HG02678 (cell line): ENCODE measurements at regions not wholly inside any gene's neighbourhood (a gene's known extent, or its start where the extent isn't known, plus 50 kb on each side); places are given as distances from the start of the nearest gene placed in this dataset.

Experiments used
- ATAC-seq: cut with Tn5 transposase; IDR thresholded peaks from one replicate; pipeline ENCODE4 v1.9.1; 2021; ENCODE audit warnings: mild to moderate bottlenecking, moderate library complexity; ENCODE audit not compliant: unreplicated experiment

DNA sequence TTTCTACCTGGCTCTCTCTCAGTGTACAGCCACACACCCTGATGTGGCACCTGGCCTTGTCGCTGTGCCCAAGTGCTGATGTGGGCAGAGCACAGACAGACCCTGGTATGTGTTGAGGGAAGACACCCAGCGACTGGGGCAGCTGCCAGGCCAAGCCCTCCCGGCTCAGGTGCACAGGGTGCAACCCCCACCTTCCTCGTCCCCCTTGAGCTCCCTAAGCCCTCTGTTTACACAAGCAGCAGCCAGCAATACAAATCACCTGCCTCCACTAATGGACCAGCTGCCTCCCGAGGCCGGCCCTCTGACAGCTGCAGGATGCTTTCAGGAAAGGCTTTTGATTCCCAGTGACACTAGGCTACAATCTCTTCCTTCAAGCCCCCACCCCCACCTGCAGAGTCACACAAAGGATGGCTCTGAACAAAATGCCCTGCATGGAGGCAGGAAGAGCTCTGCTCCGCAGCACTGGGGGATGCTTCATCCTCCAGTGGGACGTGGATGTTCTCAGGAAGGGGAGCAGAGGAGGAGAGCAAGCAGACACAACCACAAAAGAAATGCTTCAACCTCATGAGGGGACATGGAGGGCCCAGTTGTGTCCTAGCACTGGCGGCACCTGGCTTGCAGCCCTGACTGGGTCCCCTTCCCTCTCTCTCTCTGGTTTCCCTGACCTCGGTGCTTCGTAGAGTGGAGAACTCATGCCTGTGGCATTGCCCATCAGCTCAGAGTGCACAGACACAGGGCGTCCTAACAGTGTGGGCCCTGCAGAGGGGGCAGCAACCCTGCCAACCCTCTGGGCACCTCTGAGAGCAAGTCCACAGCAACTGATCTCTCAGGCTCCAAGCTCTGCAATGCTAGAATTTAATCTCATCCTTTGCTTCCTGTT lies 140.8 kb downstream of the BARX1 start:
- ATAC-seq, result no peak

DNA sequence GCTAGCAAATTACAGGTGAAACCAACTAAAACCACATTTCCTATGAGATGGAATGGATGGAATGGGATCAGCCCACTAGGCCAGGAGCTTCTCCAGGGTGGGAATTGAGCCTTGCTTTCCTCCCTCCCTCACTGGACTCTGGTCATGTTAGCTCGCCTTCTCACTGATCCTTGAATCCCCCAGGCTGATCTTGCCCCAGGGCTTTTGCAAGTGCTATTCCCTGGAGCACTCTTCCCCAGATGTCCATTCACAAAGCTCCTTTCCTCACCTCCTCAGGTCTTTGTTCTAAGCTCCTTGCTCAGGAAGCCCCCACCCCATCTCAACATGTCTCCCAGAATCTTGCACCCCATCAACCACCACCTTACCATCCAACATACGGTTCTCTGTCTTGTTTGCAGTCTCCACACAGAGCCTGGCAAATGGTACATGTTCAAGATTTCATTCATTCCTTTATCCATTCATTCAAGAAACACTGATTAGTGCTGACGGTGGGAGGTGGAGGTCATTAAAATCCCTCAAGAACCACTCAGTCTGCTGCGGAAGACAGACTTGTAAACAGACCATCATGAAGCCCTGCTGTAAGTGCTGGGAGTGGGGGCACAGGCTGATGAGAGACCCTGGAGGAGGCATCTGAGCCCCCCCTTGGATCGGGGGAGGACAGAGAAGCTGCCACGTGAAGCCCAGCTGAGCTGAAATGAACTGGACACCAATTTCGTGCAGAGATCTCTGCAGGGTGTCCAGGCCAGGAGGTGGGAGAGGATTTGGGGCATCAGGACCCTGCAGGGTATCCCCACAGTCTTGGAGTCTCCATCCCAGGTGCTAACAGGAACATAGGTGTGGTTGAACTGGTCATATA lies 141.7 kb downstream of the BARX1 start:
- ATAC-seq, result no peak

DNA sequence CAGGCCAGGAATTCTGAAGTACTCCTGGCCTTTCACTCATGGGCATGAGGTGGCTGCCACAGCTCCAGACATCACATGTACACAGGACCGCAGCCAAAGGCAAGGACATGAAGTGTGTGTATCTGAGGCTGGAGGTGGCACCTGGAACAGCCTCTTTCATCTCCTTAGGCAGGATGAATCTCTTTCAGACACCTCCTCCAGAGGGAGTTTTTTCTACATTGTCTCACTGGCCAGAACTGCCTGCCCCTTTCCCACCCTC lies 142.8 kb downstream of the BARX1 start:
- no peak for ATAC-seq

DNA sequence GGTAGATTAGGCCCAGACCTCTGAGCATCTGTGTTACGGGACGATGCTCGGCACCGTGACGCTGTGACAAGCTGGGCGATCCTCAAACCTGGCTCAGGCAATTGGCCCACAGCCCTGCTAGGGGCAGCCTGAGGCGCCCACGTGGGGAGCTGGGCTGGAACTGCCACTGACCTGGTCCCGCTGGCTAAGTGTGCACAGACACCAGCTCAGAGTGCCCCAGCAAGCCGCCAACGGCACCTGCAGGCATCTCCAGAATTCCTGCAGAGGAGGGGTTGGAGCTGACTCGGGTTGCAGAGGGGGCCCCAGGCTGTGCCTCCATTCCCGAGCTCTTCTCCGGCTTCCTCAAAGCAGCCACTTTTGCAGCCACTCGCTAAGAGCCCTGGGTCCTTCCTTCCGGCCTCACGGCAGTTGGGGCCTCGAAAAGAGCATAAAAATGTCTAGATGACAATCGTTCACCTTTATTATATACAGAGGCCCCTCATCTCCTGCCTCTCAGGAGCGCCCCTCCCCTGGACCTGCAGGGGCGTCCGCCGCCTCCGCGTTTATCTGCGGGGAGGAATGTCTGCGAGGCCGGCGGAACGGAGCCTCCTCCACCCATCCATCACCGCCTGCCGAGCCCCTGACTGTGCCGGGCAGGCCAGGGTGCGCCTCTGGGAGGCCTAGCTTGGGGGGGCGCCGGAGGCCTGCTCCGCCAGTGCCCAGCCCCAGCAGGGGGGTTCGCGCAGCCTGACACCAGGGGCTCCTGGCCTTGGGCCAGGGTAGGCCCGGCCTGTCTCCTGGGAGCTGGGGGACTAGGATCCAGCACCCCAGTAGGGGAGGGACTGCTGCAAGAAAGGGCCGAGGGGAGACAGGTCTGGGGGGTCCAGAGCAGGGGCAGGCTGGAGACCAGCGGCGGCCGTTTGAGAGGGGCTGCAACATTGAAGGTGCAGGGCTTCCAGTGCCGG lies 144.9 kb downstream of the BARX1 start:
- ATAC-seq, result no peak

DNA sequence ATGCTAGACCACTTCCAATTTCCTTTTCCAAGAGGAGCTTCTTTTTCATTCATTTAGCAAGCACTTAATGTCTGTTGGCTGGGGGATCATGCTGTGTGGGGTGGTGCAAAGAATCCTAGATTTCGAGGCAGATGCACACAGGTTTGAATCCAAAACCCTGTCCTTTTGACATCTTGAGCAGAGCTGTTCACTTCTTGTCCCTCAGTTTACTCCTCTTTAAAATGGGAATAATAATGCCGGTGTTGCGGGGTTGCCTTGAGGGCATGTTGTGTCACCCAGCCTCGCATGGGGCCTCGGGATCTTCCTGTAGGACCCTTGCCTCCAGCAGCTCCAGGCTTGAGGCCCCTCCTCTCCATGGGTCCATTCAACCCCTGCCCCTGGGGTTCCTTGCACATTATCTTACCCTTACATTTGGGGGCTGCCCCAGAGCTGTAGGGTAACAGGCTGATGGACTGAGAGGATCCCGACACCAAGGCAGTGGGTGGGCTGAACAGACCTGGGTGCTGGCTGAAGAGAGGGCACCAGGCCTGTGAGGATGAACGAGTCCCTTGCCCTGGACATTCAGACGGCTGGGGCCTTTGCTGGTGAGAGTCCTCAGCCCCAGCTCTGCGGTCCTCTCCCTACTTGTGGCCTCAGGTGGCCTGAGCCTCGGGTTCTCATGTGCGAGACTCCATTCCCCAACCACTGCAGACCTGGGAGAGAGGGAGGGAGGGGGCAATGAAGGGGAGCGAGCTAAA lies 145.8 kb downstream of the BARX1 start:
- ATAC-seq, result no peak

DNA sequence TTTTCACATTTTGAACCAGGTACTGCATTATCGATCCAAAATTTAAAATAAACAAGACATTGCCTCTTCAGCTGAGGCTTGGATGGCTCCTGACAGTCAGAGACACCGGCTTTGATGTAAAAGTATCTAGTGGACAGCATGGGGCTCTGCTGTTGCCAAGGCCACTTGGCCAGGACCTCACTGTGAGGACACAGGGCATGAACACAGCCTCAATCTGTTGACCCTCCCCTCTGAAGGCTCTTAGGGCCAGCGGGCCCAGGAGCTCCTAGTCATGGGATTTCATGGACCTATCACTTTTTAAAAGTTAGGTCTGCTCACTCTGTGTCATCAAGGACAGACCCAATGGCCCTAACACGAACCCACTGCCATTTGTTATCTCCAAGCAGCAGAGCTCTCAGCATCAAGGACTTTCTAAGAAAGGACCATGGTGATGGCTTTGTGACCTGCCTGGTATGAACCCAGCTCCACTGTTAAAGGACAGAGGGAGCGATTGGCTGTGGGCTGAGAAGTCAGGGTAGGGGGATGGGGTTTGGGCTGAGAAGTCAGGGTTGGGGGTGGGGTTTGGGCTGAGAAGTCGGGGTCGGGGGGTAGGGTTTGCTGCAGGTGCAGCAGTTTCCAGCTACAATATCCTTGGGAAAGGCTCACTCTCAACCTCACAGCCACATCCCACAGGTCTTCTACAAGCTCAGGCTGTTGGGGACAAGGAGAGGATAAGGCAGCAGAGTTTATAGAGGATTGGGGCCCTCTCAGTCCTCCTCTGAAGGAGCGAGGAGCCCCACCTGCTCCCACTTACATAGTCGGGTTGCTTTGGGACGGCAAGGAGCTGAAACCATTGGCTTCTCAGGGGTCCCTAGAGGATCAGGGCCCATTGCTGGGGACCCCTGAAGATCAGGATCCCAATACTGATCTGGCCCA lies 146.8 kb downstream of the BARX1 start:
- ATAC-seq, result no peak

DNA sequence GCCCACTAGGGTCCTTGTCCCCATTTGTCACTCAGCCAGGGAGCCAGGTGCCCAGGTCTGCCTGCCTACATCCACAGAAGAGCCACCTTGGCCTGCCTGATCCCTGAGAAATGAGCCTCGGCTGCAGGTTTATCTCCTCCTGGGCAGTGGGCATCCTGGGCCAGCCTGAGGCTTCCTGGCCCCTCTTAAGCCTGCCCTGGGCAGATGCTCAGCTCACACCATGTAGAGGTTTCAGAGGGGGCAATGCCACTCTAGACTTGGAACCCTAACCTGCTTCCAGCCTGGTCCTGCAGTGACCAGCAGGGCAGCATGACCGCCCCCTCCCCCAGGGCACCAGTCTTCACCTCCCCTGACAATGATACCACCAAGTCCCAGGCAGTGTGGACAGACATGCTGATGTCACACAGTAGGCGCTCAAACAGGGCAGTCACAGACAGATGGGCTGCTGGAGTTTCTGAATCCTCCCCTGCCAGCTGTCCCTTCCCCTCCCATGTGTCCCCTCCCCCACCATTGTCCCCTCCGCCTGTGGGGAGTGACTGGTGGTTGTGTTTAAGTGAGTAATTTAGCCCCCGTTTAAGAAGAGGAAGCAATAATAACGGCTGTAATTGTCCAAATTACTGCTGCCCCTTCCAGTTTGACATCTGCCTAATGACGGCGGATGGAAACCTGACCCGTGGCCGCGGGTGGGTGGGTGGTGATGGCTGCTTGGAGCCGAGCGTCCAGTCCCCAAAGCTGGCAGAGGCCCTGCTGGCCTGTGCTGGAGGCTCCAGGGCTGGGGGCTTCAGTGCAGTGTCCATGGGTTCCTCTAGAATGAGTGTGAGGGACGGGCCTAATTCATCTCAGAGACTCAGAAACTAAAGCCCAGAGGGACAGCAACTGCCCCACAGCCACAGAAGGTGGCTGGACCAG lies 147.7 kb downstream of the BARX1 start:
- ATAC-seq, result no peak

DNA sequence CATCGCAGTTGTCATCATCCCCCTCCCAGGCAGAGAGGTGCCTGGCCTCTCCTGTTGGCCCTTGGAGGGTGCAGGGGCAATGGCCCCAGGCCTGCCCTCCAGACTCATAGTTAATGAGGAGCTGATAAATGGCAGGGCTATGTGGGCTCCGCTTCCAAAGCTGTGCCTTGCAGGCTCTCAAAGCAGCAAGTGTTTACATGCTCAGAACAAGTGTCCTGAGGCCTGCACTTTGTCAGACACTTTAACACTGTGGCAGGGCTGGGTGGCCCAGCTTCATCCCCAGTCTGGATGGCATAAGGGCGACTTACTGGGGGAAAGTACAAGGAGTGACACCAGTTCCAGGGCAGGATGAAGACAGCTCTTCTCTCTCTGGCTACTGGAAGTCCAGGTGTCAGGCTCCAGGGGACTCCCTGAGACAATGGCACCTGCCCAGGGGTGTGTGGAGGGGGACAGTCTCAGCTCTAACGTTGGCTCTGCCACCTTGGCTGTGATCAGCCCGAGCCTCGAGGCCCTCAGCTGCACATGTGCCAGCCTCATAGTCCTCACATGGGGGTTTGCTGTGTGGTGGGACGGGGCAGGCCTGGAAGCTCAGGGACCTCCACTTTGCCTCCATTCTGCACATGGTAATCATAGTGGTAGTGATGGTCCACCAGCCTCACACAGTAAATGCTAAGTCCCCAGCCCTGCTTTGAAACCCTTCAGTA lies 153.4 kb downstream of the BARX1 start:
- ATAC-seq, result no peak

DNA sequence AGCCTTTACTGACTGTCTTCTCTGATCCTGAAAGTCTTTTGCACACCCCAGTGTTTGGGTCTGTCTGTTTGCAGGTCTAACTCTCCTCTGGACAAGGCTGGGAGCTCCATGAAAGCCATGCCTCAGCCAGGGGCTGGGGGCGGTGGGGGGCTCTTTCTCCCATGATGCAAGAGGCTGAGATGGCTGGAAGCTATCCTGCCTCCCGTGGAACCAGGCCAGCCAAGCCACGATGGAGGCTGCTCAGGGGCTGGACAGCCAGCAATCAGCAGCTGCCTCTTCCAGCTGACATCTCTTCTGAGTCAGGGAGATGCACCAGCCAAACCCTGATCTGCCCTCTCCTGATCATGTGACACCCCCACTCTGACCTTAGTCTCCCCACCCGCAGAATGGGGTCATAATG lies 154.0 kb downstream of the BARX1 start:
- ATAC-seq, result no peak

DNA sequence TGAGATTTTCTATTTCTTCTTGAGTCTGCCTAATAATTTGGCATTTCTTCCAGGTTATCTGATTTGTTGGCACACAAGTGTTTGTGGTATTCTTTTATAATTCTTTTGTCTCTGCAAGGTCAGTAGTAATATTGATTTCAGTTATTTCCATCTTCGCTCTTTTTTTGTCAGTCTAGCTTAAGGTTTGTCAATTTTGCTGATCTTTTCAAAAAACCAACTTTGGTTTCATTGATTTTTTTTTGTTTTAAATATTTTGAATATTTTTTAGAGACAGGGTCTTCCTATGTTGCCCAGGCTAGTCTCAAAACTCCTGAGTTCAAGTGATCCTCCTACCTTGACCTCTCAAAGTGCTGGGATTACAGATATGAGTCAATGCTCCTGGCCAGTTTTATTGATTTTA lies 162.8 kb downstream of the BARX1 start:
- ATAC-seq, result no peak

DNA sequence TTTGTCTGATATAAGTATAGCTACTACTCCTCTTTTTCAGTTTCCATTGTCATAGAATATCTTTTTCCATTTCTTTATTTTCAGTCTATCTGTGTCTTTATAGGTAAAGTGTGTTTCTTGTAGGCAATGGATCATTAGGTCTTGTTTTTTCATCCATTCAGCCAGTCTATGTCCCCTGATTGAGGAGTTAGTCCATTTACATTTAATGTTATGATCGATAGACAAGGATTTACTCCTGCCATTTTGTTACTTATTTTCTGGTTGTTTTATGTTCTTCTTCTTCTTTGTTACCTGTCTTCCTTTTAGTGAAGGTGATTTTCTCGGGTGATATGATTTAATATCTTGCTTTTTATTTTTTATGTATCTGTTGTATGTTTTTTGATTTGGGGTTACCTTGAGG lies 169.0 kb downstream of the BARX1 start:
- no peak for ATAC-seq

DNA sequence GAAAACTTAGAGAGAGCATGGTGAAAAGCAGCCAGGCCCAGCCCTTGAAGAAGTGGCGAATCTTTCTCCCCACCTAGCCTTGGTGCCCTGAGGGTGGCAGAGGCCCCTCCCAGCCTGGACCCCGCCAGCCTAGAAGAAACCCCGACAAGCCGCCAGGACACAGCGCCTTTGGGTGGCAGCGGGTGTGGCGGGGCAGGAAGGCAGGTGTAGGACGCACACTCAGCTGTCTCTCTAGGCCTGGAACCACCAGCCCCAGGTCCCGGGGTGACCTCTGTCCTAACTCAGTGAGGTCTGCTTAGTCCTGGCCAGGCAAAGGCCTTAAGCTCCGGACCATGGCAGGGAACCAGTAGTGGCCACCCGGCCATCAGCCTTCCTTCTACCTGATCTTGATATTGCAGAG lies 178.3 kb downstream of the BARX1 start:
- ATAC-seq, result no peak

DNA sequence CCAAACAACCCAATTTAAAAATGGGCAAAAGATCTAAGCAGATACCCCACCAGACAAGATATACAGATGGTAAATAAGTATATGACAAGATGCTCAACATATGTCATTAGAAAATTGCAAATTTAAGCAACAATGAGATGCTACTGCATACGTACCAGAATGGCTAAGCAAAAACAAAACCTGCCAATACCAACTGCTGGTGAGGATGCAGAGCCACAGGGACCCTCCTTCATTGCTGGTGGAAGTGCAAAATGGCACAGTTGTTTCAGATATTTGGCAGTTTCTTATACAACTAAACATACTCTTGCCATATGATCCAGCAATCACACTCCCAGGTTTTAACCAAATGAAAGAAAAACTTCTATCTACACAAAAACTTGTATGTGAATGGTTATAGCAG lies 178.9 kb downstream of the BARX1 start:
- ATAC-seq, result no peak

DNA sequence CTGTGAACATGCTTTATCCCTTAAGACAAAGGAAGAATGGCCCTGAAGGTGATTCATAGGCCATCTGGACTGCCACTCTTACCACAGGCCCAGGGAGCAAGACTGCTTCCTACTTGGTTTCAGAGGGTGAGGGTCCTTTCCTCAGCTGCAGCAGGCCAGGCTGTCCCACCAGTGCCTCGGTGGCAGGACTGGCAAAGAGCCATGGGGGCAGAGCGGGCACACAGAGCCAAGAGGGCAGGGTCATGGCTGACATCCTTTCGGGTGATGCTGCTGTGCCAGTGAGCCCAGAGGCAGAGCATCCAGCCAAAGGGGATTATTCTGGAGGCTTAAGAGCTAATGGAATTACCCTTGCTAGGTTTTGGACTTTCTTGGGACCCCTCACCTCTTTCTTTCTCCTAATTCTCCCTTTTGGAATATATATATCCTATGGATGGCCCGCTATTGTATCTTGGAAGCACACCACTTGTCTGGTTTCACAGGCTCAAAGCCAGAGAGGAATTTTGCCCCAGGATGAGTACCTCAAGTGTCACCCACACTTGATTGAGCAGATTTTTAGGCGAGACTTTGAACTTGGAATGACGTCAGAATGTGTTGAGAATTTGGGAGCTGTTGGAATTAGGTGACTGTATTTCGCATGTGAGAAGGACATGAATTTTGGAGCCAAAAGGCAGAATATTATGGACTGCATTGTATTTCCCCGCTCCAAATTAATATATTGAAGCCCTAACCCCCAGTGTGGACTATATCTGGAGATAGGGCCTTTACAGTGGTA lies 180.6 kb downstream of the BARX1 start:
- no peak for ATAC-seq

DNA sequence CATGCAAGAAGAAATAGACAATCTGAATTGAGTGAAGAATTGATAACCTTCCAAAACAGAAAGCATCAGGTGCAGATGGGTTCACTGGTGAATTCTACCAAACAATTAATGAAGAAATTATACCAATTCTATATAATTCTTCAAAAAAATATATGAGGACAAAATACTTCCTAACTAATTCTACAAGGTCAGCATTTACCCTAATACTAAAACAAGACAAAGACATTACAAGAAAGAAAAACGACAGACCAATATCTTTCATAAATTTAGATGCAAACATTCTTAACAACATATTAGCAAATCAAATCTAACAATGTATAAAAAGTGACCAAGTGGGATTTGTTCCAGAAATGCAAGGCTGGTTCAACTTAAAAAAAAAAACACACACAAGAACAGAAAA lies 183.9 kb downstream of the BARX1 start:
- ATAC-seq, result no peak

DNA sequence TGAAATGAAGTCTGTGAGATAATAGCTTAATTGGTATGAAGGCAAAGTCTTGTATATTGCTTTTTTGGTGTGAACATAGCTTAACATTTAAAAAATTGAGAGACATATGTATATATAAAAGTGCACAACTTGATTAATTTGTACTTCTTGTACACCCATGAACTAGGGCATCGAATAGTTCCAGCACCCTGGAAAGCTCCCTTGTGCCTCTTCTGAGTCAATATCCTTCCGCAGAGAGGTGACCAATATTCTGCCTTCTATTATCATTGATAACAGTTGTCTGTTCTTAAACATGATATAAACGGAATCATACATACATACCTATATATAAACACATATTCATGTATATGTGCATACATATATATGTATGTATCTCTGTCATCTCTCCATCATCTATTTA lies 185.4 kb downstream of the PHF2 start:
- no peak for ATAC-seq

DNA sequence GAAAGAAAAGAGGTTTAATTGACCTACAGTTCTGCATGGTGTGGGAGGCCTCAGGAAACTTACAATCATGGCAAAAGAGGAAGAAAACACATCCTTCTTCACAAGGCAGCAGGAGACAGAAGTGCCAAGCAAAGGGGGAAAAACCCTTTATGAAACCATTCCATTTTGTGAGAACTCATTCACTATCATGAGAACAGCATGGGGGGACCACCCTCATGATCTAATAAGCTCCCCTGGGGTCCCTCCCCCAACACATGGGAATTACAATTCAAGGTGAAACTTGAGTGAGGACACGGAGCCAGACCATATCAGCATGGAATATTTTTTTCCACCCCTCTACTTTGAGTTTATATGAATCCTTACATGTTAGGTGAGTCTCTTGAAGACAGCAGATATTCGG lies 173.7 kb downstream of the PHF2 start:
- ATAC-seq, result no peak
